ENCODE measurements at regions not wholly inside any gene's neighbourhood (a gene's known extent, or its start where the extent isn't known, plus 50 kb on each side); places are given as distances from the start of the nearest gene placed in this dataset.
"Not testable (repeated sequence)": the region's sequence is repeated elsewhere in the genome, so short reads cannot be mapped to it uniquely, and the experiment has no call there.

GRCh38 chr10:25105743-25106260 is 69.0 kb upstream of the GPR158 start:
- Mint-ChIP-seq H3K27me3 (ENCODE audit: insufficient read depth, low read depth, poor library complexity) (peaks cover 6% of the 10 kb centered on the region), H3K4me3 (no peak overlapping the region), H3K4me1 (peaks cover 52% of the 10 kb centered on the region), H3K36me3 (ENCODE audit: low read depth) (no peaks in the 10 kb centered on the region), H3K27ac (no peak overlapping the region), H3K9me3 (no peaks in the 10 kb centered on the region)
- peak overlapping the region; percentile 56 for H3K4me2 ChIP-seq
- peak; percentile 42; the same call in 1 of the 2 replicates for TF ChIP-seq NANOG (IDR thresholded peaks at IDR 0.05; ENCODE audit: borderline replicate concordance)
- no peak for TF ChIP-seq REST (IDR thresholded peaks at IDR 0.05; ENCODE audit: unreplicated experiment)
- TF ChIP-seq ZNF114 (CRISPR knock-in tag; IDR thresholded peaks at IDR 0.05) = no peak
- peaks cover 38% of the 10 kb centered on the region for H3K4me1 ChIP-seq (ENCODE audit: insufficient read depth)
- H3K79me2 ChIP-seq (replicated peaks; ENCODE audit: insufficient read depth) = no peaks in the 10 kb centered on the region
- H3K4me3 ChIP-seq = 0 out of 2 replicates have a peak overlapping the region, but pooled peaks have one; percentile 11
- H3K27me3 ChIP-seq (ENCODE audit: insufficient read depth) = no peaks in the 10 kb centered on the region
- no peak overlapping the region for H3K27ac ChIP-seq (ENCODE audit: low read depth)
- H3F3A ChIP-seq (replicated peaks; ENCODE audit: low read depth) = no peaks in the 10 kb centered on the region
- no peaks in the 10 kb centered on the region for H3K36me3 ChIP-seq (ENCODE audit: insufficient read depth)
- no peak overlapping the region for H2AFZ ChIP-seq
- DNase-seq (ENCODE audit: low spot score) = no peak
- no peaks in the 10 kb centered on the region; the same call in 1 of the 2 replicates for H3K9me2 ChIP-seq (ENCODE audit: insufficient read depth)
- no peaks in the 10 kb centered on the region for H4K20me1 ChIP-seq (replicated peaks; ENCODE audit: insufficient read depth)
- peak; percentile 34; the same call in 2 of the 3 replicates for ATAC-seq

GRCh38 chr10:25107756-25108155 is 67.0 kb upstream of the GPR158 start:
- ATAC-seq = no peak
- TF ChIP-seq EZH2phosphoT487 (IDR thresholded peaks at IDR 0.05; ENCODE audit: unreplicated experiment) = no peak
- no peak for TF ChIP-seq EZH2 (IDR thresholded peaks at IDR 0.05; ENCODE audit: low read depth, unreplicated experiment)
- TF ChIP-seq ZNF462 (CRISPR knock-in tag; IDR thresholded peaks at IDR 0.05) = no peak
- no peak for TF ChIP-seq NANOG (IDR thresholded peaks at IDR 0.05; ENCODE audit: borderline replicate concordance)
- no peak for TF ChIP-seq STAT1 (IDR thresholded peaks at IDR 0.05; ENCODE audit: unreplicated experiment)
- Histone ChIP-seq H3K27ac (ENCODE audit: low read depth) (no peak overlapping the region), H3K4me3 (no peak overlapping the region), H2AFZ (no peak overlapping the region), H3K36me3 (ENCODE audit: insufficient read depth) (no peaks in the 10 kb centered on the region), H3K27me3 (ENCODE audit: insufficient read depth) (no peaks in the 10 kb centered on the region), H4K20me1 (replicated peaks; ENCODE audit: insufficient read depth) (no peaks in the 10 kb centered on the region), H3K4me2 (no peak overlapping the region), H3K9me2 (ENCODE audit: insufficient read depth) (no peaks in the 10 kb centered on the region; the same call in 1 of the 2 replicates), H3K79me2 (replicated peaks; ENCODE audit: insufficient read depth) (no peaks in the 10 kb centered on the region), H3K4me1 (ENCODE audit: insufficient read depth) (peaks cover 38% of the 10 kb centered on the region), H3F3A (replicated peaks; ENCODE audit: low read depth) (no peaks in the 10 kb centered on the region)
- DNase-seq (ENCODE audit: low spot score) = no peak
- Mint-ChIP-seq H3K4me1 (peaks cover 36% of the 10 kb centered on the region), H3K4me3 (no peak overlapping the region), H3K27me3 (ENCODE audit: insufficient read depth, low read depth, poor library complexity) (peaks cover 4% of the 10 kb centered on the region), H3K36me3 (ENCODE audit: low read depth) (no peaks in the 10 kb centered on the region), H3K9me3 (no peaks in the 10 kb centered on the region), H3K27ac (no peak overlapping the region)

- not testable (repeated sequence) for H3K36me3 Mint-ChIP-seq (ENCODE audit: low read depth); DNase-seq (ENCODE audit: low spot score); H3K4me2 ChIP-seq; H3K79me2 ChIP-seq (replicated peaks; ENCODE audit: insufficient read depth); H2AFZ ChIP-seq; H3K9me3 Mint-ChIP-seq; H4K20me1 ChIP-seq (replicated peaks; ENCODE audit: insufficient read depth); H3F3A ChIP-seq (replicated peaks; ENCODE audit: low read depth); H3K27ac ChIP-seq (ENCODE audit: low read depth); H3K27me3 ChIP-seq (ENCODE audit: insufficient read depth); H3K36me3 ChIP-seq (ENCODE audit: insufficient read depth); H3K27me3 Mint-ChIP-seq (ENCODE audit: insufficient read depth, low read depth, poor library complexity); H3K27ac Mint-ChIP-seq; ATAC-seq; H3K4me3 ChIP-seq; H3K4me3 Mint-ChIP-seq; H3K9me2 ChIP-seq (ENCODE audit: insufficient read depth)
- H3K4me1 Mint-ChIP-seq = peaks cover 33% of the 10 kb centered on the region
- peaks cover 36% of the 10 kb centered on the region for H3K4me1 ChIP-seq (ENCODE audit: insufficient read depth)
These were observed 64.9 kb upstream of the GPR158 start for GRCh38 chr10:25109896-25110295.
